Mesenchymal stem cell (in vitro differentiated cells and primary cell): ENCODE measurements at regions not wholly inside any gene's neighbourhood (a gene's known extent, or its start where the extent isn't known, plus 50 kb on each side); places are given as distances from the start of the nearest gene placed in this dataset.

Experiments used
- DNase-seq: peaks from one replicate; pipeline ENCODE4 v3.0.0-alpha.2; 2013
- H2AFZ ChIP-seq: one replicate; pipeline ENCODE4 v1.6.1; 2013; ENCODE audit warnings: low read depth, mild to moderate bottlenecking, control low read depth, inconsistent platforms, low read length, moderate library complexity
- H2AK5ac ChIP-seq: 2 replicates; pipeline ENCODE4 v1.6.1; 2013; ENCODE audit warnings: low read length, moderate library complexity, mild to moderate bottlenecking, inconsistent platforms; ENCODE audit not compliant: severe bottlenecking
- H2BK120ac ChIP-seq: one replicate; pipeline ENCODE4 v1.6.1; 2013; ENCODE audit warnings: low read depth, mild to moderate bottlenecking, inconsistent platforms, low read length, moderate library complexity
- H2BK12ac ChIP-seq, 2 experiments: one replicate each; pipeline ENCODE4 v1.6.1; 2013; ENCODE audit warnings: inconsistent platforms in 2 of 2, low read length in 2 of 2, mild to moderate bottlenecking in 2 of 2, moderate library complexity in 2 of 2, control low read depth in 1 of 2
- H2BK15ac ChIP-seq: one replicate; pipeline ENCODE4 v1.6.1; 2013; ENCODE audit warnings: mild to moderate bottlenecking, low read depth, inconsistent platforms; ENCODE audit not compliant: poor library complexity, severe bottlenecking
- H2BK5ac ChIP-seq: 2 replicates; pipeline ENCODE4 v1.6.1; 2013; ENCODE audit warnings: low read depth, mild to moderate bottlenecking, low read length, control low read depth, inconsistent platforms; ENCODE audit not compliant: poor library complexity, severe bottlenecking
- H3K14ac ChIP-seq, 2 experiments: one replicate each; pipeline ENCODE4 v1.6.1; 2013; ENCODE audit warnings: inconsistent platforms in 2 of 2, low read length in 2 of 2, control low read depth in 1 of 2, mild to moderate bottlenecking in 1 of 2, moderate library complexity in 1 of 2
- H3K18ac ChIP-seq, 2 experiments: one replicate each; pipeline ENCODE4 v1.6.1; 2013; ENCODE audit warnings: inconsistent platforms in 2 of 2, low read length in 2 of 2, control low read depth in 1 of 2, low read depth in 1 of 2, mild to moderate bottlenecking in 1 of 2
- H3K23ac ChIP-seq, 2 experiments: one replicate each; pipeline ENCODE4 v1.6.1; 2013; ENCODE audit warnings: inconsistent platforms in 2 of 2, low read length in 2 of 2, mild to moderate bottlenecking in 2 of 2, moderate library complexity in 2 of 2, control low read depth in 1 of 2
- H3K27ac ChIP-seq: 2 replicates; pipeline ENCODE4 v1.5.1; 2013; ENCODE audit warnings: mild to moderate bottlenecking, moderate library complexity, low read length, control low read depth, inconsistent platforms; ENCODE audit not compliant: poor library complexity, severe bottlenecking
- H3K27me3 ChIP-seq, 2 experiments: 2 replicates each; pipeline versions ENCODE4 v1.6.1 to v1.7.0; 2013; ENCODE audit warnings: low read length in 2 of 2, mild to moderate bottlenecking in 2 of 2, moderate library complexity in 2 of 2, control low read depth in 1 of 2, inconsistent platforms in 1 of 2; ENCODE audit not compliant: control insufficient read depth in 1 of 2, insufficient read depth in 1 of 2
- H3K36me3 ChIP-seq, 2 experiments: 2 replicates each; pipeline versions ENCODE4 v1.6.1 to v1.7.0; 2013; ENCODE audit warnings: low read length in 2 of 2, control low read depth in 1 of 2, inconsistent platforms in 1 of 2, low read depth in 1 of 2, mild to moderate bottlenecking in 1 of 2; ENCODE audit not compliant: insufficient read depth in 2 of 2, control insufficient read depth in 1 of 2
- H3K4ac ChIP-seq, 2 experiments: one replicate each; pipeline ENCODE4 v1.6.1; 2013; ENCODE audit warnings: inconsistent platforms in 2 of 2, low read length in 2 of 2, mild to moderate bottlenecking in 2 of 2, moderate library complexity in 2 of 2, control low read depth in 1 of 2, low read depth in 1 of 2
- H3K4me1 ChIP-seq: 2 replicates; pipeline ENCODE4 v1.6.1; 2013; ENCODE audit warnings: low read depth, low read length, control low read depth; ENCODE audit not compliant: control insufficient read depth, insufficient read depth
- H3K4me2 ChIP-seq: 2 replicates; pipeline ENCODE4 v1.6.1; 2013; ENCODE audit warnings: low read length, mild to moderate bottlenecking, inconsistent platforms; ENCODE audit not compliant: poor library complexity, severe bottlenecking
- H3K4me3 ChIP-seq, 2 experiments: 2 replicates each; pipeline versions ENCODE4 v1.5.1 to v1.7.0; 2013; ENCODE audit warnings: low read length in 2 of 2, mild to moderate bottlenecking in 2 of 2, control low read depth in 1 of 2, low read depth in 1 of 2; ENCODE audit not compliant: insufficient read depth in 1 of 2
- H3K79me1 ChIP-seq: replicated peaks from 2 replicates; pipeline ENCODE4 v1.6.1; 2013; ENCODE audit warnings: mild to moderate bottlenecking, control low read depth, low read length, inconsistent platforms; ENCODE audit not compliant: poor library complexity, severe bottlenecking
- H3K9ac ChIP-seq: 2 replicates; pipeline ENCODE4 v1.7.0; 2013; ENCODE audit warnings: mild to moderate bottlenecking, low read length, moderate library complexity
- H3K9me3 ChIP-seq: 2 replicates; pipeline ENCODE4 v1.7.0; 2013; ENCODE audit warnings: mild to moderate bottlenecking, low read length; ENCODE audit not compliant: control insufficient read depth
- H4K8ac ChIP-seq: one replicate; pipeline ENCODE4 v1.6.1; 2013; ENCODE audit warnings: inconsistent platforms, mild to moderate bottlenecking, low read length, moderate library complexity
- H4K91ac ChIP-seq: one replicate; pipeline ENCODE4 v1.6.1; 2013; ENCODE audit warnings: mild to moderate bottlenecking, low read length, inconsistent platforms
- WGBS: methylation state at CpG from one replicate; pipeline ENCODE4 v1.1.7; 2013; ENCODE audit warnings: mixed read lengths; 5-methylcytosine and 5-hydroxymethylcytosine counted together

DNA sequence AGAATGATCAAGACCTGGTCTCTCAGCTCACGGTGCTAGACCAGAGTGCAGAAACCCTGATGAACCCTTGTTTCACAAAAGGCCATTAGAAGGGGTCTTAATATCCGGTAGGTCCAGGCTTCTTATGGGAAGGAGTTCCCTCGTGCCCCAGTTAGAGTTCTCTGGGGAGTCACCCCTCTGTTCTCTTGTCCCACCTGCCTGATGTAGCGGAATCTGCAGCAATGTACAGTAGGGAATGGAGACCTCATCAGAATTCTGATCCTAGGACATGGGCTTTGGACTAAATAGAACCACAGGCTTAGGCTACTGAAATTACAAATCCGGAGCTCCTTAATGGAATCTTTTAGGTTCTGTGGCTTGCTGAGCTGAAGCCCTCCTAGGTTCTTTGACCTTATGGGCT lies 243.6 kb upstream of the IRX2 start:
- no peaks in the 10 kb centered on the region for H3K9me3 ChIP-seq
- no peak overlapping the region for H2BK12ac ChIP-seq
- H2AK5ac ChIP-seq = no peak overlapping the region
- DNase-seq = no peak
- no peak overlapping the region for H4K91ac ChIP-seq
- 84% methylated on average over 5 of the region's 5 CpGs for WGBS
- H2AFZ ChIP-seq = no peak overlapping the region
- no peak overlapping the region for H3K9ac ChIP-seq
- no peak overlapping the region for H2BK120ac ChIP-seq
- H2BK15ac ChIP-seq = no peak overlapping the region
- H3K4ac ChIP-seq = no peak overlapping the region
- H3K4me3 ChIP-seq = no peak overlapping the region
- no peak overlapping the region for H2BK5ac ChIP-seq
- no peaks in the 10 kb centered on the region for H3K36me3 ChIP-seq
- H3K4me1 ChIP-seq = no peaks in the 10 kb centered on the region
- no peak overlapping the region for H3K14ac ChIP-seq
- no peak overlapping the region for H4K8ac ChIP-seq
- H3K4me2 ChIP-seq = no peak overlapping the region
- H3K27ac ChIP-seq = no peak overlapping the region
- H3K18ac ChIP-seq = no peak overlapping the region
- no peaks in the 10 kb centered on the region for H3K27me3 ChIP-seq
- no peak overlapping the region for H3K23ac ChIP-seq
- H3K79me1 ChIP-seq = no peaks in the 10 kb centered on the region

DNA sequence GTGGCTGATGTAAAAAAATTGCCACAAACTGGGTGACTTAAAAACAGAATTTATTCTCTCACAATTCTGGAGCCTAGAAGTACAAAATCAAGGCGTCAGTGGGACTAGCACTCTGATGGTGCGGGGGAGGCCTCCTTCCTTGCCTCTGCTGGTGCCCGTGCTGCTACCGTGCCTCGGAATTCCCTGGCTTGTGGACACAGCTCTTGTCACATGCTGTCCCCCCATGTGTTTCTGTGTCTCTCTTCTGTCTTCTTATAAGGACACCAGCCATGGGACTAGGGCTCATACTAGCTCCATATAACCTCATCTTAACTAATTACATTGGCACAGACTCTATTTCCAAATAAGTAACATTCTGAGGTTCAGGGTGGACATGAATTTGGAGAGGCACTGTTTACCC lies 242.3 kb upstream of the IRX2 start:
- Histone ChIP-seq H2AK5ac (no peak overlapping the region), H4K91ac (no peak overlapping the region), H3K79me1 (no peaks in the 10 kb centered on the region), H3K27me3 (no peaks in the 10 kb centered on the region), H3K27ac (no peak overlapping the region), H3K9ac (no peak overlapping the region), H3K4ac (no peak overlapping the region), H3K4me3 (no peak overlapping the region), H3K23ac (no peak overlapping the region), H2BK120ac (no peak overlapping the region), H3K14ac (no peak overlapping the region), H3K4me2 (no peak overlapping the region), H3K18ac (no peak overlapping the region), H4K8ac (no peak overlapping the region), H3K36me3 (no peaks in the 10 kb centered on the region), H2AFZ (no peak overlapping the region), H2BK15ac (no peak overlapping the region), H2BK5ac (no peak overlapping the region), H2BK12ac (no peak overlapping the region), H3K4me1 (no peaks in the 10 kb centered on the region), H3K9me3 (no peaks in the 10 kb centered on the region)
- 67% methylated on average over 5 of the region's 5 CpGs for WGBS
- no peak for DNase-seq

DNA sequence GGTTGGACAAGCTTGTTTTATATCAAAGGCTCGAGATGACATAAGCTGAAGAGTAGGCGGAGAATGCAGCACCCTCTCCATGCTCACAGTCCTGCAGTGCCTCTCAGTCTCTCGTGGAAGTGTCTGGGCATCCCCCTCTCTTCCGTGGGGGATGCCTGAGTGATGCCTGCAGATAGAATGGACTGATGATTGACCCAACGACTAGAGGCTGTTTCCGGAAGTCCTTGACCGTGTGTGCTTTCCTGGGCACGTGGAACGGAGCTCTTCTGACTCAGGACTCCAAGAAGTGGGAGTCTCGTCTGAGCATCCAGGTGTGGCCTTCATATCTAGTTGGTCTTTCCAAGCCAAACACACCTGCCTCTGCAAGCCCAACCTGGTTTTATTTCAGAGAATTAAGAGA lies 241.8 kb upstream of the IRX2 start:
- Histone ChIP-seq H3K18ac (no peak overlapping the region), H3K9ac (no peak overlapping the region), H3K27me3 (no peaks in the 10 kb centered on the region), H3K4me1 (no peaks in the 10 kb centered on the region), H3K23ac (no peak overlapping the region), H2BK5ac (no peak overlapping the region), H3K9me3 (no peaks in the 10 kb centered on the region), H3K36me3 (no peaks in the 10 kb centered on the region), H4K8ac (no peak overlapping the region), H4K91ac (no peak overlapping the region), H2BK15ac (no peak overlapping the region), H3K79me1 (no peaks in the 10 kb centered on the region), H3K4me2 (no peak overlapping the region), H3K4me3 (no peak overlapping the region), H2AFZ (no peak overlapping the region), H3K14ac (no peak overlapping the region), H2BK120ac (no peak overlapping the region), H2AK5ac (no peak overlapping the region), H3K4ac (no peak overlapping the region), H2BK12ac (no peak overlapping the region), H3K27ac (no peak overlapping the region)
- DNase-seq = no peak
- WGBS = 63% methylated on average over 10 of the region's 10 CpGs

DNA sequence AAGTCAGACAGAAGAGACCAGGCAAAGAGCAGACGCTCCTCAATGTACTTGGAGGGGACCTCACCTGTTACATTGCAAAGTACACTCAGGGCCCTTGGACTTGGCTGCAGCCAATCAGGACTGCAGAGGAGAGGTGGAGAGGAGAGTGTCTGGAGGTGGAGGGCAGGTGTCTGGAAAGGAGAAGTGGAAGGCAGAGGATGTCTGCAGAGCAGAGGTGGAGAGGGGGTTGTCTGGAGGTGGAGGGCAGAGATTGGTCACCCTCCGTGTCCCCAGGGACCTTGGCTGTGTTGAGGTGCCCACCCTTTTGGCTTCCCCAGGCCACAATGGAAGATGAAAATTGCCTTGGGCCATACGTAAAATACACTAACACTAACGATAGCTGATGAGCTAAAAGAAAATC lies 241.3 kb upstream of the IRX2 start:
- Histone ChIP-seq H3K18ac (no peak overlapping the region), H2BK15ac (no peak overlapping the region), H3K36me3 (no peaks in the 10 kb centered on the region), H3K27ac (no peak overlapping the region), H3K23ac (no peak overlapping the region), H3K79me1 (no peaks in the 10 kb centered on the region), H3K27me3 (no peaks in the 10 kb centered on the region), H3K4me2 (no peak overlapping the region), H2AK5ac (no peak overlapping the region), H3K4ac (no peak overlapping the region), H3K14ac (no peak overlapping the region), H2BK5ac (no peak overlapping the region), H3K9me3 (no peaks in the 10 kb centered on the region), H4K91ac (no peak overlapping the region), H2BK120ac (no peak overlapping the region), H3K4me3 (no peak overlapping the region), H4K8ac (no peak overlapping the region), H2AFZ (no peak overlapping the region), H2BK12ac (no peak overlapping the region), H3K9ac (no peak overlapping the region), H3K4me1 (no peaks in the 10 kb centered on the region)
- WGBS = 100% methylated on average over 1 of the region's 4 CpGs
- no peak for DNase-seq
